HAP-1 (cell line): ENCODE measurements at regions not wholly inside any gene's neighbourhood (a gene's known extent, or its start where the extent isn't known, plus 50 kb on each side); places are given as distances from the start of the nearest gene placed in this dataset.

ENCODE experiments used
- DNase-seq, 2 experiments: peaks; one replicate each; pipeline ENCODE4 v3.0.0-alpha.2; 2016 to 2020; ENCODE audit warnings: low spot score in 2 of 2
- H3K27me3 ChIP-seq: fragments of 250-450 bp; sonication (Bioruptor Pico); 2 replicates; pipeline ENCODE4 v1.5.1; 2020; ENCODE audit warnings: low read depth, mild to moderate bottlenecking, moderate library complexity
- H3K36me3 ChIP-seq: fragments of 250-450 bp; sonication (Bioruptor Pico); replicated peaks from 2 replicates; pipeline ENCODE4 v1.5.1; 2020; ENCODE audit warnings: mild to moderate bottlenecking
- H3K4me1 ChIP-seq: fragments of 250-450 bp; sonication (Bioruptor Pico); 2 replicates; pipeline ENCODE4 v1.5.1; 2020; ENCODE audit warnings: mild to moderate bottlenecking
- H3K4me3 ChIP-seq: fragments of 250-450 bp; sonication (Bioruptor Pico); 2 replicates; pipeline ENCODE4 v1.5.1; 2020; ENCODE audit warnings: mild to moderate bottlenecking, moderate library complexity
- H3K9me3 ChIP-seq: fragments of 250-450 bp; sonication (Bioruptor Pico); 2 replicates; pipeline ENCODE4 v1.5.1; 2020; ENCODE audit warnings: mild to moderate bottlenecking, moderate library complexity
- in situ Hi-C: fragments of 300-500 bp; cut with MboI; formaldehyde crosslinking; loops from 3 replicates; pipeline ENCODE4 v1.14.3; 2020; ENCODE audit warnings: low sequenced_read_pairs, inconsistent platforms, mixed read lengths

GRCh38 chr14:53701108-53701875 is 255.3 kb downstream of the BMP4 start:
- DNase-seq = no peak
- in situ Hi-C loops = no loop called here
- no peak overlapping the region for H3K4me3 ChIP-seq

DNA sequence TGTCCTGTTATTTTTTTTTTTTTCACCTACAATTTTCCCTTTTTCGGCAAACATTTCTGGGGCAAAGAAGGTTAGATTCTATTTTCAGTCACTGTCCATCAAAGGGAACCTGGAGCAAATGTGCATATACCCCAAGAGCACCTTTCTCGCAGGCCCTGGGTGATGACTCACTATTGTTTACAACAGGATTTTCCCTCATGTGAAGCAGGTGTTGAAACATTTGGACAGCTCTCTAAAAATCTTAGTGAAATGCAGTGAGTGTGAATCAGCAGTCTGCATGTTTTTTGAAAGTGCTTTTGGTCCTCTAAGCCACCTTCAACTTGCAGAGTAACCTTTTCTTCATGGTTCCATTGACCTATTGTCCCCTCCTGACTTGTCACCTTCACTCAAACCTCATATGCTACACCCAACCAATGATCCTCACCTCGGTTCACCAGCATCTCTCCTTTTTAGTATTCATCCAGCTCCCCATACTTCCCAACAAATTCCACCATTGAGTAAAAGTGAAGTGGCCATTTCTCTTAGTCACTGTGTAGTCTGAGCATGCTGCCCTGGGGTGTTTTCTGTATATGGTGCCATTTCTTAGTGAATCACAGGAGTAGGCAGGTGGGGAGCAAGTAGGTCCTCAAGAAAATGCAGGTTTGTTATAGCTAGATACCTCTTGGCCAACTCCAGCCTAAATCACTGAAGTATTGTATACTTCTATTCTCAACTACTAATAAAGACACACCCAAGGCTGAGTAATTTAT is 260.2 kb downstream of the BMP4 start:
- Histone ChIP-seq H3K36me3 (no peaks in the 10 kb centered on the region), H3K9me3 (no peaks in the 10 kb centered on the region), H3K27me3 (no peaks in the 10 kb centered on the region; the same call in 1 of the 2 replicates), H3K4me3 (no peak overlapping the region), H3K4me1 (no peaks in the 10 kb centered on the region)
- in situ Hi-C loops = no loop called here
- DNase-seq = no peak

More at GRCh38 chr14:53701108-53701875, 255.3 kb downstream of the BMP4 start:
- 0 out of 2 replicates have a peak, but pooled peaks cover 3% of the 10 kb centered on the region for H3K27me3 ChIP-seq
- H3K9me3 ChIP-seq = no peaks in the 10 kb centered on the region
- no peaks in the 10 kb centered on the region for H3K36me3 ChIP-seq
- no peaks in the 10 kb centered on the region for H3K4me1 ChIP-seq

DNA sequence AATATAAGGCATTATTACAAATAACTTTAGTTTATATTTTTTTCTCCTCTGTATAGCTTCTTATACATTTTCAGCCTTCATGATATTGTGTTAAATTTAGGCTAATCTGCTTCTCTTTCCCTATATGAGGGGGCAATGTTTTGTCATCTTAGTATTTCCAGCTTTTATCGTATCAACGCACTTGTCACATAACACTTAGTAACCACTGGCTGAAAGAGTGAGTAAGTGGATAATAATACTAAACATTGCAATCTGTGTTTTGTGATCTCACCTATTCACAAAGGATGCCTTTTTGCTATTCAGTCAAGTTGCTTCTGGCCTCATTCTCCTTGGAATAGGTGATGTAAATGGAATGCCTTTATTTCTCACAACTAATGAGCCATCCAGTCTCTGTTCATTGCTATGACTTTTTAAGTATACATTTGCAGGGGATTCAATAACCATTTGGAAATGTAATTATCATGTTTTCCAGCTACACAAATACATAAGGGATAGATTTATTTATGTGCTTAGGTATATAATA is 260.9 kb downstream of the BMP4 start:
- Histone ChIP-seq H3K9me3 (no peaks in the 10 kb centered on the region), H3K36me3 (no peaks in the 10 kb centered on the region), H3K27me3 (no peaks in the 10 kb centered on the region; the same call in 1 of the 2 replicates), H3K4me3 (no peak overlapping the region), H3K4me1 (no peaks in the 10 kb centered on the region)
- in situ Hi-C loops = no loop called here
- no peak for DNase-seq

DNA sequence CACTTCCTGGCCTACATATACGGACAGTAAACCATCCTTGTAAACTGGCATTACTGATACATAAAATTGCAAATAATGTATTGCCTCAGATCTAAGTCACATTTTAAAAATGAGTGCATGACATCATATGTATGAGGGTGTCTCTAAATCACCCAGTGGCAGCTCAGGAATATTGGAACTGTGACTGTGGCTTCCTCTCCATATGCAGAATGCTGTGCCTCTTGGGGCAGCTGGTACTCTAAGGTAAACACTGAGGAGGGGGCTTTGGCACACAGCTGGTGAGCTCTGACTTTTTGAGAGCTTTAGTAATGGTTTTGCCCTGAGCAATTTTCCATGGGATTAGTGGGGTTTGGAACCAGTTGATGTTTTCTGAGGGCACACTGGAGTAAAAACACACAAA is 263.7 kb downstream of the BMP4 start:
- in situ Hi-C loops = no loop called here
- Histone ChIP-seq H3K9me3 (no peaks in the 10 kb centered on the region), H3K4me1 (no peaks in the 10 kb centered on the region), H3K36me3 (no peaks in the 10 kb centered on the region), H3K4me3 (no peak overlapping the region), H3K27me3 (peaks cover 2% of the 10 kb centered on the region; the same call in 1 of the 2 replicates)
- DNase-seq = no peak

GRCh38 chr14:53692451-53692850 is 264.2 kb downstream of the BMP4 start:
- no peaks in the 10 kb centered on the region for H3K36me3 ChIP-seq
- no peaks in the 10 kb centered on the region for H3K9me3 ChIP-seq
- no peaks in the 10 kb centered on the region for H3K4me1 ChIP-seq
- peaks cover 2% of the 10 kb centered on the region; the same call in 1 of the 2 replicates for H3K27me3 ChIP-seq
- DNase-seq = no peak
- no peak overlapping the region for H3K4me3 ChIP-seq
- in situ Hi-C loops = no loop called here

DNA sequence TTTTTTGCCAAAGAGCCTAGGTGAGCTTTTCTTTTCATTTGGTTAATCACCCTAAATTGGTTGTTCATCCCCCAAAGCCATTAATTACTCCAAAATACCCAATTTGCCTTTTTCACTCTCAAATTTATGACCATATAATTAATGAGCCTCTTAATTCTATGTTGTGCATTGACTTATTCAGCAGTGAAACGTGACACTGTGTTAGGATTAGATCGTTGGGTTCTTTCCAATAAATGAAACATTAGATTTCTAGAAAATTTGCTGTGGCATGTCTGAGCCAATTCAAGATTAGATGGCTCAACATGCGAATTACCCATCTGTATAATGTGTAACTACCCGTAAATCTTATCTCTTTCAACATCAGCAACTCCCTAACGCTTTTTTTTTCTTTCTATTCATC is 273.4 kb downstream of the BMP4 start:
- Histone ChIP-seq H3K27me3 (no peaks in the 10 kb centered on the region), H3K9me3 (no peaks in the 10 kb centered on the region), H3K36me3 (no peaks in the 10 kb centered on the region), H3K4me3 (no peak overlapping the region), H3K4me1 (no peaks in the 10 kb centered on the region)
- no peak for DNase-seq
- in situ Hi-C loops = no loop called here

DNA sequence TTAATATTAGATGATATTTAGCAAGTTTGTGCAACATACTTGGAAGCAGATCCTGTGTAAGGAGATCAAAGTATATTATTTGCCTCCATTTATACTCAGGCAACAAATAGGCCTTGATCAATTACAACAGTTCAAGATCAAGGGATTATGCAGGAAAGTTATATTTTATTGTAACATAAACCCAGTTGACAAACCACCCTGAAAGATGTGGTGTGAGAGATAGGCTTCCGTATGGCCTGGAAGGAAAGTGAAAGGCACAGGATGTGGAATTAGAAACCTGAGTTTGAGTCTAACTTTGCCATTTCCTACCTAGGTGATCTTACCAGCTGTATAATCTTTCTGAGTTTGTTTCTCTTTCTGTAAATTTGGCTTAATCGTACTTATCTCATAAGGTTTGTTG is 284.1 kb downstream of the BMP4 start:
- H3K4me1 ChIP-seq = no peaks in the 10 kb centered on the region
- no peaks in the 10 kb centered on the region for H3K27me3 ChIP-seq
- no peak for DNase-seq
- H3K4me3 ChIP-seq = no peak overlapping the region
- no peaks in the 10 kb centered on the region for H3K36me3 ChIP-seq
- in situ Hi-C loops = no loop called here
- H3K9me3 ChIP-seq = no peaks in the 10 kb centered on the region

DNA sequence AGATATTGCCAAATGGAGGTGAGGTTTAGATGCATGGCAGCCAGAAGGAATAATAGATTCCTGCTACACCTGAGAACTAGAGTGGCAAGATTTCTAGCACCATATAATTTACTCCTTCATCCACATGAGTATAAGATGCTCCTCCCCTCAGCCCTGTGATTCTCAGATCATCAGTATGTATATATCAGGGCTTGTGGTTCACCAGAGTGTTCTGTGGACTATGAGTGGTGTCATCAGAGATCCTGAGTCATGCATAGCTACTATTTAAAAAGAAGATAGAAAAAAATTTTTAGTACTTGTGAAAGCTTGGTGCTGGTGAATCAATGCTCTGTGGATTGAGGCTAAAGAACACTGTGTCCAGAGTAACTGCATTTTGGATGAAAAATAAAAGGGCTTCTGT is 285.9 kb downstream of the BMP4 start:
- Histone ChIP-seq H3K4me1 (no peaks in the 10 kb centered on the region), H3K36me3 (no peaks in the 10 kb centered on the region), H3K27me3 (no peaks in the 10 kb centered on the region), H3K4me3 (no peak overlapping the region), H3K9me3 (no peaks in the 10 kb centered on the region)
- DNase-seq = no peak
- in situ Hi-C loops = no loop called here

GRCh38 chr14:53668897-53669296 is 287.7 kb downstream of the BMP4 start:
- H3K27me3 ChIP-seq = no peaks in the 10 kb centered on the region
- DNase-seq = no peak
- H3K9me3 ChIP-seq = no peaks in the 10 kb centered on the region
- H3K36me3 ChIP-seq = no peaks in the 10 kb centered on the region
- in situ Hi-C loops = no loop called here
- H3K4me3 ChIP-seq = no peak overlapping the region
- no peaks in the 10 kb centered on the region for H3K4me1 ChIP-seq

DNA sequence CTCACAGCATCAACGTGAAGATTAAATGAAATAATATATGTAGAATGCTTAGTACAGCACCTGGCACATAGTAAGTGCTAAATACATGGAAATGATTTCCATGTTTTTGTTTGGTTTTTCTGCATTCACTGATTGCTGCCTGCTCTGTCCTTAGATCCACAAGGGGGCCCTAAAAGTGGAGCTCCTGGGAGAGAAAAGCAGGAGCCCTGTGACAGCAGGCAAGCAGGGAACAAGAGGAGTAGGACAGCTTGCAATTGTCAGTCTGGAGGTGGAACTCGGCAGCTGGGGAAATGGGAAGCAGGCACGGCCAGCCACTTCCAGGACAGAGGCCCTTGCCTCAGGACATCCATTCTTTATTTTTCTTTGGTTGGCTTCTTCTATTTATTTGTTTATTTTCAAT is 292.9 kb downstream of the BMP4 start:
- in situ Hi-C loops = no loop called here
- H3K36me3 ChIP-seq = no peaks in the 10 kb centered on the region
- DNase-seq = peak; percentile 10
- H3K27me3 ChIP-seq = peaks cover 7% of the 10 kb centered on the region
- H3K4me3 ChIP-seq = no peak overlapping the region
- no peaks in the 10 kb centered on the region for H3K4me1 ChIP-seq
- no peaks in the 10 kb centered on the region for H3K9me3 ChIP-seq

DNA sequence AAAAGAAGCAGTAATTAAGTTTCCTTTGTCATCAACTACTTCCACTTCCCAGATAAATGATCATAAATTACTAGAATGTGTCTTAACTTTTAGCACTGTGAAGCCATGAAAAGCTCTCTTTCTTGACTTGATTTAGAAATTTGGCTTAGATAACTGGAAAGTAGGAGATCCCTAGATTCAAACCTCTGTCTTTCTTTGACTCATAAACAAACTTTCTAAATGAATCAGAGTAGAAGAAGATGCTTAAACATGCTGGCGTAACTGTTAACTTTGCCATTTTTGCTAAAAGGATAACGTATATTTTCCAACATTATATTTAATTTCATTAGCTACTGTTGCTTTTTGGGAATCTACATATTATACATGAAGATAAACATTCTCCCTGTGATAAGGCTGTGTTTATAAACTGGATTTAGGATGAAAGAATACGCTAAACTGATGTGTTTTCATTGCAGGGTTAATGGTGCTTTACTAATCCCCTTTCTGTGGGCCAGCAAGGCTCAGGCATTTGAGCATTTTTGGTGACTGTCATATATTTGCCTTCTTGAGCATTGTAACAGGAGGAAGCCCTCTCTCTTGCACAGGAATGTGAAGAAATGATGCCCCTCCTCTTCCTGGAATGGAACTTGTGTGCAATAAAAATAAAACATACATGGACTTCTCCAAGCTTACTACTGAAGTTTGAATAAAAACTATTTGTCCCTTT is 301.4 kb downstream of the BMP4 start:
- Histone ChIP-seq H3K36me3 (no peaks in the 10 kb centered on the region), H3K4me3 (no peak overlapping the region), H3K27me3 (peaks cover 12% of the 10 kb centered on the region), H3K4me1 (no peaks in the 10 kb centered on the region), H3K9me3 (no peaks in the 10 kb centered on the region)
- no peak for DNase-seq
- in situ Hi-C loops = no loop called here

DNA sequence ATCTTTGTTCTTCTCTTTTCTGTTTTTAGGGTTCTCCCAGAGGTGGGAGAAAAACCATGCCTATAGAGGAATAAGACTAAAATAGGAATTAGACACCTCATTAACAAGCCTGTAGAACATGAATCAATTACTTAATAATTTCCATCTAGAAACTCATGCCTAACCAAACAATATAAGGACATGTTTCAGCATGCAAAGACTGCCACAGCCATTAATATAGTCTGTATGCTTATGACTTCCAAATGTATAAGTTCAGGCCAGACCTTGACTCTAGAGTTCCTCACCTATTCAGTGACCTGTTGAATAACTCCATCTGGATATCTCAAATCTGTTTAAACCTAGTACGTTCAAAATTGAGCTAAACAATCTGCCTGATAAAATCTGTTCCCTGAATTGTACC is 304.6 kb downstream of the BMP4 start:
- in situ Hi-C loops = no loop called here
- Histone ChIP-seq H3K27me3 (no peaks in the 10 kb centered on the region), H3K9me3 (no peaks in the 10 kb centered on the region), H3K36me3 (no peaks in the 10 kb centered on the region), H3K4me3 (no peak overlapping the region), H3K4me1 (no peaks in the 10 kb centered on the region)
- no peak for DNase-seq

GRCh38 chr14:53651096-53651740 is 305.4 kb downstream of the BMP4 start:
- no peaks in the 10 kb centered on the region for H3K9me3 ChIP-seq
- DNase-seq = no peak
- H3K4me1 ChIP-seq = no peaks in the 10 kb centered on the region
- H3K27me3 ChIP-seq = no peaks in the 10 kb centered on the region
- H3K36me3 ChIP-seq = no peaks in the 10 kb centered on the region
- H3K4me3 ChIP-seq = no peak overlapping the region
- in situ Hi-C loops = no loop called here
